Cerebellar cortex (tissue), 1 donor: ENCODE measurements at regions not wholly inside any gene's neighbourhood (a gene's known extent, or its start where the extent isn't known, plus 50 kb on each side); places are given as distances from the start of the nearest gene placed in this dataset.
"Not testable (repeated sequence)": the region's sequence is repeated elsewhere in the genome, so short reads cannot be mapped to it uniquely, and the experiment has no call there.

Experiments
- DNase-seq: peaks from one replicate; pipeline ENCODE4 v3.0.0-alpha.2; 2015; ENCODE audit warnings: low spot score

- DNase-seq, result no peak
Measured at GRCh38 chr10:90180886-90181691, 479.7 kb downstream of the KIF20B start.

GRCh38 chr10:90192825-90193224, 491.4 kb downstream of the KIF20B start:
- no peak for DNase-seq

GRCh38 chr10:90193240-90193985, 492.0 kb downstream of the KIF20B start:
- DNase-seq, result no peak

GRCh38 chr10:90195288-90195840, 494.0 kb downstream of the KIF20B start:
- no peak for DNase-seq

- no peak for DNase-seq
Measured at GRCh38 chr10:90197766-90198165, 496.4 kb downstream of the KIF20B start.

- no peak for DNase-seq
Measured at GRCh38 chr10:90199093-90199492, 497.7 kb downstream of the KIF20B start.

- DNase-seq, result no peak
Measured at GRCh38 chr10:90199513-90199912, 498.1 kb downstream of the KIF20B start.

- no peak for DNase-seq
Measured at GRCh38 chr10:90204131-90204955, 503.0 kb downstream of the KIF20B start.

- DNase-seq, result no peak
Measured at GRCh38 chr10:90204956-90205314, 503.5 kb downstream of the KIF20B start.

- no peak for DNase-seq
Measured at GRCh38 chr10:90205340-90205739, 503.9 kb downstream of the KIF20B start.

- DNase-seq, result no peak
Measured at GRCh38 chr10:90213346-90213745, 512.0 kb downstream of the KIF20B start.

GRCh38 chr10:90218846-90219245, 517.5 kb downstream of the KIF20B start:
- DNase-seq, result no peak

- no peak for DNase-seq
Measured at GRCh38 chr10:90222372-90222771, 521.0 kb downstream of the KIF20B start.

GRCh38 chr10:90222939-90223338, 521.5 kb downstream of the KIF20B start:
- DNase-seq, result no peak

GRCh38 chr10:90224791-90225566, 523.6 kb downstream of the KIF20B start:
- no peak for DNase-seq

GRCh38 chr10:90226517-90226916, 525.1 kb downstream of the KIF20B start:
- DNase-seq, result no peak

- DNase-seq, result no peak
Measured at GRCh38 chr10:90227217-90227656, 525.8 kb downstream of the KIF20B start.

GRCh38 chr10:90227786-90228185, 526.4 kb downstream of the KIF20B start:
- DNase-seq, result no peak

- DNase-seq, result no peak
Measured at GRCh38 chr10:90229486-90229885, 528.1 kb downstream of the KIF20B start.

GRCh38 chr10:90233805-90234204, 532.4 kb downstream of the KIF20B start:
- not testable (repeated sequence) for DNase-seq

GRCh38 chr10:90245623-90246022, 544.2 kb downstream of the KIF20B start:
- no peak for DNase-seq
